Nucleus accumbens (tissue), 56 donors: ENCODE measurements at regions not wholly inside any gene's neighbourhood (a gene's known extent, or its start where the extent isn't known, plus 50 kb on each side); places are given as distances from the start of the nearest gene placed in this dataset.
"Not testable (repeated sequence)": the region's sequence is repeated elsewhere in the genome, so short reads cannot be mapped to it uniquely, and the experiment has no call there.

ENCODE experiments used
- DNase-seq, 56 donors: peaks; one replicate each; lab custom pipeline; 2025; lab: John Stamatoyannopoulos, UW

DNA sequence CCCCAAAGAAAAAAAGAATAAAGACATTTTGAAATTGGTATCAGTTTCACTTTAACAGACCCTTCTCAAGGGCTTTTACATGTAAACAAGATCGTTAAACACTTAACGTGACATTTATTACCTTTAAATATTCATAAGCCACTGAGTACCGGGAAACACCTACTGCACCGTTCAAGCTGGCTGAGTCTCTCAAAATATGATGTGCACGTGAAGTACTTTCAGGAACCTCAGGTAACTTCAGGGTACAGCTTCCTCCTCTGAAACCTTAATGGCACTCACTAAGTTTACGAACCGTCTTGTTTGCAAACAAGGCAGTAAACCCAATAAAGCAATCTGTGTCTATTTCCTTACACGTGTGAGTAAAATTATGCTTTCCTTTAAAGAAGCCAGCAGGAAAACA, 105.5 kb upstream of the TENM4 start:
- DNase-seq: no peak

DNA sequence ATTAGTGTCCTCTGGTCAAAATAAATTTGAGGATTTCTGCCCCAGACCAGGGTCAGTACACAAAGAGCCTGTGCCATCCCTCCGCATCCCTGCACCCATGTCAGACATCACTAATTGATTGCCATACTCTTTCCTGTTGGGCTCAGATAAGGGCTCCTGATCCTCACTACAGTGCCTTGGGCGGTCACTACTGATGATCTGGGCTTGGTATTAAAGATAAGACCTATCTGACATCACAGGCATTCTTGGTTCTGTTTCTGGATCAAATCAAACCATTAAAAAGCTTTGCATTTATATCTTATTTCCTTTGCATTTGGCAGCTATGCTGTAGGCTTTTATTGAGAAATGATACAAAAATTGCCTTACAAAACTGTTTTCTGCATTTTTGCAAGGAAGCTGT, 103.5 kb upstream of the TENM4 start:
- no peak for DNase-seq

DNA sequence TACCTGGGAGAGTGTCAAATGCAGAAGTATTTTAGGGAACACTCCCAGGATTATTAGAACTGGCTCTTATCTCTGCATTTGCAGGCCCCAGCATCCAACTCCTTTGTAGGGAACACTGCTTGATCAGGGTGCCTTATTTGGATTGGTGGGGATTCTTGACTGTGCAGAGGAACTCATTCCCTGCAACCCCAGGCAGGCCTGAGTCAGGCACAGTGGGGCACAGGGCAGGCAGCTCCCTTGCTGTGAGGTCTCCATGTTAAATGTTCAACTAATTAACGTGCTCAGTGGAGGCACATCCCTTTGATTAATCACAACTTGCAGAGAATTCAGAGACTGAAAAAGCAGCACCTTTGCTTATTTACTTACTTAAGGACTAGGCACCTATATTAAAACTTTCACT, 102.3 kb upstream of the TENM4 start:
- no peak for DNase-seq

DNA sequence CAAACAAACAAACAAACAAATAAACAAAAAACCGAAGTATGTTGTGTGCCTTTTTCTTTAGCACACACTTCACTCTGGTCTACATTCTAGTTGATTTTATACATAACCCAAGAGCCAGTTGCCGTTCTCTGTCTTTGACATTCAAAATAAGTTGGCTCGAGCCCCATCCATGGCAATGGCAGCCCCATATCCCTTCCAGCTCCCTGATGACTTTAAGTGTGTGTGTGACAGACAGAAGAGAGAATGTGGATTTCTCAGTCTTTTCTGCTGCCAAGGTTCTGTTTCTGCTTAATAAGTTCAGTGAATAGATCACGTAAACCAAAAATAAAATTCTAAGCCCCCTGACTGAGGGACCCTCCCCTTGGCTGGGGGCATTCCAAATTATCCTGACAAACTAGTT, 100.6 kb upstream of the TENM4 start:
- DNase-seq: no peak

DNA sequence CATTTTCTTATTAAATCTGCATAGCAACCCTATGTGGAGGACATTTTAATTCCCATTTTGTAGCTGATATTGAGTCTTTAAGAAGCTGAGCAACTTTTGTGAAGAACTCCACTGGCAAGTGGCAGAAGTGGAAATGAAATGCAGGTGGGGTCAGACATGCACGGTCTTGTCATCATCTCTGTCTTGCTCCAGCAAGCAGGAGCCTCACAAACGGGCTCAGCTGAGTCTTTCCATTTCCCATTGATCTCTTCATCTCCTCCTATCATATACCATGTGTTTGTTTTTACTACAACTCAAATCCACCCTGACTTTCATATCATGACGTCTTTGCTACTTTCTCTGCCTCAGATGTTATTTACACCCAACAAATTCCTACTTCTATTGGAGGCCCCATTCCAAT, 97.9 kb upstream of the TENM4 start:
- no peak for DNase-seq

DNA sequence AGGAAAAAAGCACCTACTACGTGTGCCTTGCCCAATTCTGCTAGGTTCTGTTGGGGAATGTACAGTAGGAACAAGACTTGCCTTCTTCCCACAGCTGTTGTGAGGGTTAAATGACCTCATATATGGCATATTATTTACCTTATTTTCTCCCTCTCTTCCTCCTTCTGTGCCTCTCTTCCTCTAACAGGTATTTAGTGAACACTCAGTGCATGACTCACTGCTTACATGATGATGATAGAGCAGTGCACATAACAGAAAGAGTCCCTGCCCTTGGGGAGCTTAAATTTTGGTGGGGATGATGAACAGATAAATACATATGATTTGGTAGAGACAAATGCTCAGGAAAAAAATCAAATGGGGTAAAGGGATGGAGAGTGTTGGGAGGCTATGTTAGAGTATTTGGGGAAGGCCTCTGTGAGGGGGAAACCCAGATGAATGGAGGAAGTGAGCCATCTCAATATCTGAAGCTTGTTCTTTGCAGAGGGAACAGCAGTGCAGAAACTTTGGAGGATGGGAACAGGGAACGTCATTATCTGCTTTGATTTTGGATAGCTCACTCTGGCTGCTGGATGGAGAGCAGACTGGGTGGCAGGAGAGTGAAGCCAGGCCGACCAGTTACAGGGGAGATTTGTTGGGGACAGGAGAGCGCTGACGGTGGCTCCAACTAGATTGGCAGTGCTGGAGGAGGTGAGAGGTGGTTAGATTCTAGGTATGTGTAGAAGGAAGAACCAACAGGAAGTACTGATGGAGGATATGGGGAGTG, 95.5 kb upstream of the TENM4 start:
- no peak for DNase-seq

DNA sequence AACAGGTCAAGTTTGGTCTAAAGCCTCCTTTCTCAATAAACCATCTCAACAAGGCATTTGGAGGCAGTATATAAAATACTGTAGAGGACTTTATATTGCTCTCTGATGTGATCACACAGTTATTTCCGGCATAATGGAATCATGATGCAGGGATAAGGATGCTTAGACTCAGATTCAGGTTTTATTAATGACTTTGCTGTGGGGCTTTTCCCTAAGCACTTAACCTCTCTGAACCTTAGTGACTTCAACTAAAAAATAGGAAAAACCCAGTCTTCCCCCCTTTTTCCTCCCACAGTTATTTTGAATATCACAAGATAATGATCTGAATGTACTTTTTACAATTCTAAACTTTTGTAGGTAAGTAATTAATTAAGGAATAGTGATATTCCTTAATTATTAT, 94.8 kb upstream of the TENM4 start:
- no peak for DNase-seq

DNA sequence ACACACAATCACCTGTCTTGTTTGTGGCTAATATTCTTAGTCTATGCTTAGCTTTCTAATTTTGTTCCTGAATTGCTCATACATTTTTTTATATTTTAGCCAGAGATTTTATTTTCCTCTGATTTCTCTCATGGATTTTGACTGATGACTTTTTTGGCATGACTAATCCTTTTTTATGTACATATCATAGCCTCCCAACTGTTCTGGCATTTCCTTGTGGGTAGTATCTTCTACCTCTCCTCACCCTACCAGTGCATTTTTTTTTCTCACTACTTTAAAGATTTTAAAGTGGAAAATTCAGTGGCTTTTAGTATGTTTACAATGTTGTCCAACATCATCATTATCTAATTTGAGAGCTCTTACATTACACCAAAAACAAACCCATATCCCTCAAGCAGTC, 84.4 kb upstream of the TENM4 start:
- no peak for DNase-seq

DNA sequence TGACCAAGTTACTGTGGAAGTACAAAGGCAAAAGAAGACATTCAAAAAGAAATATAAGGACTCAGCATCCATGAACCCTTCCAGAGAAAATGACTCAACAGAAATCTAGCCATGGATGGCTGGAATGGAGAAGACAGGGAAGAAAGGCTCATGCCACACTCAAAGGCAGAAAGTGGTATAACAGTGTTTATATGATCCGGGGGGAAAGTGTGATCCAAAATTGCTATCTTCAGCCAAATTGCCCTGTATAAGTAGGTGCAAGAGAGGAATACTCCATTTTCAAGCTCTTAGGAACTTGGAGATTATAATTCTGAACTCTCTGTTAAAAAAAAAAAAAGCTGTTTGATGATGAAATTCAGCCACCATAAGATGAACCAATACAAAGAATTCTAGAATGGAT, 81.8 kb upstream of the TENM4 start:
- DNase-seq: no peak

DNA sequence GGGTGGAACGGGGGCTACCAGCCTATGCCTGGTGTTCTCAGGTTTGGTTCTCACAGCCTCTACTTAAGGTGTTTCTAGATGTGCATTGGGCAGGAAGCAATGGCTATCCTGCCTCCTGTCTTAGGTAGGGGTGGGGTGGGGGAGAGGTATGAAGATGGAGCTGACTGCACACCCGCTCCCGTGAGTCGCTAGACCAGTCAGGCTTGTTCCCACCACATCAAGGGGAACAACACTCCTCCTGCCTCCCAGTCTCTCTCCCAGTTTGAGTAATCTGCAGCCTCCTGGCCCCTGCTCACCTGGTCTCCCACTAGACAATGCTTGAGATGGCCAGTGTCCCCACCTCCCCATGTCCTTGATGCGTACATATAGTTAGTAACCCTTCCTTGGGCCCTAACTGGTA, 79.3 kb upstream of the TENM4 start:
- DNase-seq: no peak

DNA sequence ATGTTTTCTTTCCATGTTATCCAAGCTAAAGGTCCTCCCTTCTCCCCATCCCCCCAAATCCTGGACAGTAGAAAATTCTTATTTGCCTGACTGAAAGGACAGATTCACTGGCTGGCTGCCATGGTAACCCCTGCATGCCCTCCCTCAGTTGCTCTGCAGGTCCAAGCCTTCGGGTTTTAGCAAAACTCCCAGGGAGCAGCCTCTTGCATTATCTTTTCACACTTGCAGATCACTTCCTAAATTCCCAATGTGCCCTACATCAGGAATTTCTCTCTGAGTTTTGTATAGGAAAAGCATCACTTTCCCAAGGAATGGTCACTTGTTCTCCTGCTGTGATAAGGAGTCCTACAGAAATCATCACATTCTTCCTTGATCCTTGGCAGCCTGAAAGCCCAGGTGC, 75.0 kb upstream of the TENM4 start:
- no peak for DNase-seq

DNA sequence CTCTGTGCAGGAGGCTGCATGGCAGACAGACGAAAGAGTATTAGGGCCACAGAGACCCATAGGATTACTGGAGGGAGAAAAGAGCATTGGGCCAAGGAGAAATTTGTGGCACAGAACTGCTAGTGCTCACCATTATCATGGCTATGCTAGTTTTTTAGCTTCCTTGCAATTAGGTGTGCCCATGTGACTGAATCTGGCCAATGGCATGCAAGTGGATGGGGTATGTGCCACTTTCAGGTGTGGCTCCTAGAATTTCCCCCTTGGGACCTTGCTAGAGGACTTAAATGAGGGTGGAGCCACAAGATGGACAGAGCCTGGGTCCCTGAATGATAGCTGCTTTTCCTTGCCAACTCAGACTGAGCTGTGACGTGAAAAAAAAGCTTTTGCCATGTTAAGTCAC, 73.9 kb upstream of the TENM4 start:
- DNase-seq: no peak

DNA sequence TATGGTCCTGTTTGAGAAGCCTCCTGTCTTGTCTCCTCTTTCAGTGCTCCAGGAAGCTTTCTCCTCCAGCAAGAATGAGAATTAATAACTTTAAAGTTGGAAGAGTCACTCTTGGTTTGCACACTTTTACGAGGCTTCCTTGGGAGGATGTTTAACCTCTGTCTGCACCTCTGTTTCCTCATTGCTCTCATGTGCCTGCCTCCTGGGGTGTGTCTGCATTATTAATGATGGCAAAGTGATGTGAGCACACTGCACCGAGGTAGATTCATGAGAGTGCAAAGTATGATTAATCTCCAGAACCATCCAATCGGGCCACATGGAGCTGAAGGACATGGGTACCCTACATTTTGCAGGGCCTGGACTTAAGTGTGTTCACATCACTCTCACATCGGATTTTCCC, 73.5 kb upstream of the TENM4 start:
- no peak for DNase-seq

DNA sequence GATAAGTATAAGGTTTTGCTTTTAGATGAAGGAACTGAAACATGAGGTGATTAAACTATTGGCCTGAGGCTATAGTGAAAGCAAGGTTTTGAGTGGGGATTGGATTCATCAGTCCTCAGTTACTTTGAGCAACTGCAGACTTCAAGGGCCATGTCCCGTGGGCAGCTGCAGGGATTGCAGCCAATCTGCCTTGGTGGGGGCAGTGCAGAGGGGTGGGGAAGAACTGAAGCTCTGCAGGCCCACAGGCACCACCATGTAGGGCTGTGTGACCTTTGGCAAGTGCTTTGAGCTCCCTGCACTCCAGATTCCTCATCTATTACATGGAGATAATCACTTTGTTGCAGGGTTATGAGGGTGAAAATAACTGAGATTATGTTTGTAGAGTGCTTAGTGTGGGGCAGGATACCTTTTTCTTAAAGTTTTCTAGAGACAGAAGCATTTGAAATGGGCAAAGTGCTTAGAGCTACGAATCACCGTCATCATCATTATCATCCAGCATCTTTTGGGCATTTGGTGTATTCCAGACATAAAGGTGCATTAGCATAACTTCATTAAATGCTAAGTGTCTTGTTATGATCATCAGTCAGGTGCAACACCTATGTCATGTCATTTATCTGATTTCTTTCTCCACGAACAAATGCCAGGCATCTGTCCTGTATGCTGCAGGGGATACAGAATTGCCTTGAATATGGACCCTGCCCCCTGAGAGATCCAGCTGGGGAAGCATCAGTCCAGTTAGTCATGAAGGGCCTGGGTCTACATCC, 72.1 kb upstream of the TENM4 start:
- DNase-seq: no peak

DNA sequence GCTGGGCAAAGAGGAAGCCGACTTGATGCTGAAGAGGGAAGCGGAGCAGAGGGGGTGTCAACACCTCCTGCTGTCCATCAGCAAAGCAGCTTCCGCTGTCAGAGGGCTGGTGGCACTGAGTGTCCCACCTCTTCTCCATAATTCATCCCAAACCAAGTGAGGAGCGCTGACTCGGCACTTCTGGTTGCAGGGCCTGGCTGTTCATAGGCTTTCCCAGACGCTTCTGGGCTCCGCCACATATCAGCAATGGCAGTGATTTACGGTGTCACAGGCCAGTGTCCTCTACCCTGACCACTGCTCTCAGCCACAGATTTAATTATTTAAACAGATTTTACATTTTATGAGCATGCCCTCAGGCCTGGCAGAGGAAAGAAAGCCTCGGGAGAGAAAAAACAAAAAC, 70.1 kb upstream of the TENM4 start:
- DNase-seq: no peak

DNA sequence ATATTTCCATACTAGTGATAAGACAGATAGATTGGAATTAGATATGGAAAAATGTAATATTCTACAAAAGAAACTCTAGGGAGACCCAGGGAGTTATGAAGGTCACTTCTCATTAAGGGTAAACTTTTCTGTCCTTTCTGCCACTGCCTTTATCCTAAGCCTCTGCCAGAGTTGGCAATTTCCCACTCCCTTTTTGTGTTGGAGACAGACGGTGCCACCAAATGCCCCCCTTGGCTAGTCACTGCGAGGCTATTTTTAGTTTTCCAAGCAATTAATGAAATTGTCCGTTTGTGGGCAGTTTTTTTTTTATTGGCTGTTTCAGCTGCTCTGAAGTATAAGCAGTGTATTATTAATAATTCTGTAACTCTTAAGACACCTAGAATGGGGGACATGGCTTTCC, 67.6 kb upstream of the TENM4 start:
- peak in 3 of 56 donors; percentile 5 to 10 (median 9) for DNase-seq

DNA sequence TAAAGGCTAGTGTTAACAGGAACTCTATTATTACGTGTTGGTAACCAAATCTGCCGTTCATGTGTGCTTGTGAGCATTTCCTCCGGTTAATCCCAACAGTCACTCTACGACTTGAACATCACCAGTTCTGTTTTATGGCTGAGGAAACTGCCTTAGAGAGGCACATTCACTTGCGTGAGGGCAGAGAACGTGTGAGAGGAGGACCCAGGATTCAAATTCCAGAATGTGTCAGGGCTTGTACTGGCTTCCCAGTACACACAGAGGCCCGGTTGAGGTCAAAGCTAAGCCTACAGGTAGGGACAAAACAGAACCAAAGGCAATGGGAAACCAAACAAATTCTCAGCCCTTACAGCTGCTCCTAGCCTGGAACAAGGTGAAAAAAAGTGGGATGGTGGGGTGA, 66.9 kb upstream of the TENM4 start:
- no peak for DNase-seq

DNA sequence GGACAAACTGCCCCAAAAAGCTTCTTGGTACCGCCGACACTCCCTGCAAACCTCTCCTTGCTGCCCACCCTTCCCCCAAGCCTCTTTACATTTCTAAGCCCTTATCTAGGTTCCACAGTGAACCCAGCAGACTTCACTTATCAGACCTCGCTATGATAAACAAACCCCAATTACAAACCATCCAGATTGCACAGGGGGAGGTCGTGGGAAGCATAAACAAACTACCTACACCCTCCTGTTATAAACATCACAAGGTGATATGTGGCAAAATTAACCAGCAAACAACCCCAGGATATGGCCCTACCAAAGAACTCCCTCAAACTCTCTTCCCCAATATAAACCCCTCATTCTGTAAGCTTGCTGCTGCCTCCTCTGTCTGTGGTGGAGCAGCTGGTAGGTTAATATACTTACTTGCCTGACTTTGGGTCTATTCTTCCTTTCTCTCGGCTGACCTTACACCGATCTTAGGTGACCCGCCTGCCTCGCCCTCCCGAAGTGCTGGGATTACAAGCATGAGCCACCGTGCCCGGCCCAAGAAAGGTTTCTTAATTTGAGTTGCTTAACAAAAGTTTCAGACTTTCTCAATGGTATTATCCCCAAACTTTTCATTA, 66.0 kb upstream of the TENM4 start:
- no peak for DNase-seq

DNA sequence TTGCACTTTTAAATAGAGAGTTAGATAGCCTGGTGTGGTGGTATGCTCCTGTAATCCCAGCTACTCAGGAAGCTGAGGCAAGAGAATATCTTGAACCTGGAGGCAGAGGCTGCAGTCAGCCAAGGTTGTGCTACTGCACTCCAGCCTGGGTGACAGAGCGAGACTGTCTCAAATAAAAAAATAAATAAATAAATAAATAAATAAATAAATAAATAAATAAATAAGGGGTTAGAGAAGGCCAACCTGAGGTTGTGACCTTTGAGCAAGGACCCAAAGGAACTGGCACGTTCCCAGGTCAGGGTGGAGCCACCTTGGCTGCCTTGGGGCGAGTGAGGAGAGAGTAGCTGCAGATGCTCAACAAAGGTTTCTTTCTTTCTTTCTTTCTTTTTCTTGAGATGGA, 65.3 kb upstream of the TENM4 start:
- no peak for DNase-seq

DNA sequence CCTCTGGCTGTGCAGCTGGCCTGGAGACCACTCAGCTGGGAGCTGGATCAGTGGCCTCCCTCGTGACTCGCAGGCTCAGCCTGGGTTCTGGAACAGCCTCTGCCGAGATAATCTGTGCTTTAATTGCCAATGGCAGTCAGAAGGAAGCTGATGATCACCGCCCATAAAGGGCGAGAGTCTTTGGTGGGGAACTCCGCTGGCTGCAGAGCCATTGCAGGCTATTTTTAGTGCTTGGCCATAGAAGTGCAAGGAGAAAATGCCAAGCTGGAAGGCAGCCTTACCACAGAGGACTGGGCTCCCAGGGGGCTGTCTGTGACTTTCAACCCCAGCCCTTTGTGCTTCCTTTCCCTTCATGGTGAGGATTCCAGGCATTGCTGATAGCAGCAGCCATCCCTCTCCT, 62.2 kb upstream of the TENM4 start:
- peak in 1 of 56 donors; percentile 18 for DNase-seq

DNA sequence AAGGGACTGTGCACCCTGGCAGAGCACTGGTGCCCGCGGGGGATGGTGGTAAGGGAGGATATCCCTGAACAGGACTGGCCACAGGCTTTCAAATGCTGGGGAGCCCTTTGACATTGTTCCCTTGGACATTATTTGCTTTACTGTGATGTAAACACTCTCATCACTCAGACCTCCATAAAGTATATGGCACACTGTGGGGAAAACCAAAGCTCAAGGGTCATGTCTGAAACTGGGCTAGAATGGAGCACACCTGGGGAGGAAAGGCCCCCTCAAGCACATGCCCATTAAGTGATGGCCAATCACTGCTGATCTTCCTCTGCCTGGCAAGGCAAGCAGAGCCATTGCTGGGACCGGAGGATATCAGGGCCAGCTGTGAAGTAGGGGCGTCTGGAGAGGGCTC, 60.9 kb upstream of the TENM4 start:
- DNase-seq: no peak

DNA sequence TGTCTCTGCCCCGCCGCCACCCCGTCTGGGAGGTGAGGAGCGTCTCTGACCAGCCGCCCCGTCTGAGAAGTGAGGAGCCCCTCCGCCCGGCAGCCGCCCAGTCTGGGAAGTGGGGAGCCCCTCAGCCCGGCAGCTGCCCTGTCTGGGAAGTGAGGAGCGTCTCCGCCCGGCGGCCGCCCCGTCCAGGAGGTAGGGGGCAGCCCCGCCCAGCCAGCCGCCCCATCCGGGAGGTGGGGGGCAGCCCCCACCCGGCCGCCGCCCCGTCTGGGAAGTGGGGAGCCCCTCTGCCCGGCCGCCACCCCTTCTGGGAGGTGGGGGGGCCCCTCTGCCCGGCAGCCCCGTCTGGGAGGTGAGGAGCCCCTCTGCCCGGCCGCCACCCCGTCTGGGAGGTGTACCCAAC, 59.1 kb upstream of the TENM4 start:
- DNase-seq: not testable (repeated sequence)
